Stimulated activated CD8-positive, alpha-beta memory T cell treated with anti-CD3 and anti-CD28 coated beads, Interleukin-15, amount 100 ng/mL, for 4 hours (primary cell): ENCODE measurements at regions not wholly inside any gene's neighbourhood (a gene's known extent, or its start where the extent isn't known, plus 50 kb on each side); places are given as distances from the start of the nearest gene placed in this dataset.

ENCODE experiments used
- DNase-seq, 2 donors: peaks; one replicate each; pipeline ENCODE4 v3.0.0-alpha.2; 2020; ENCODE audit warnings: low read depth in 2 of 2

GRCh38 chr9:81193362-81194339, 495.7 kb downstream of the TLE1 start:
- no peak for DNase-seq

GRCh38 chr9:81191222-81191621, 498.1 kb downstream of the TLE1 start:
- no peak for DNase-seq

- no peak for DNase-seq
Measured at GRCh38 chr9:81190659-81191058, 498.7 kb downstream of the TLE1 start.

GRCh38 chr9:81183761-81184160, 505.6 kb downstream of the TLE1 start:
- no peak for DNase-seq

GRCh38 chr9:81182431-81182830, 506.9 kb downstream of the TLE1 start:
- DNase-seq: no peak

- no peak for DNase-seq
Measured at GRCh38 chr9:81174023-81174422, 515.3 kb downstream of the TLE1 start.

- DNase-seq: no peak
Measured at GRCh38 chr9:81171689-81172088, 517.7 kb downstream of the TLE1 start.

GRCh38 chr9:81162361-81162760, 527.0 kb downstream of the TLE1 start:
- no peak for DNase-seq

GRCh38 chr9:81156381-81156780, 533.0 kb downstream of the TLE1 start:
- DNase-seq: no peak

- DNase-seq: no peak
Measured at GRCh38 chr9:81150016-81150625, 539.2 kb downstream of the TLE1 start.

GRCh38 chr9:81146684-81147337, 542.5 kb downstream of the TLE1 start:
- DNase-seq: no peak

GRCh38 chr9:81146241-81146640, 543.1 kb downstream of the TLE1 start:
- DNase-seq: no peak

- no peak for DNase-seq
Measured at GRCh38 chr9:81145331-81145963, 543.9 kb downstream of the TLE1 start.

- no peak for DNase-seq
Measured at GRCh38 chr9:81141961-81142360, 547.4 kb downstream of the TLE1 start.

GRCh38 chr9:81137976-81138568, 551.3 kb downstream of the TLE1 start:
- no peak for DNase-seq

GRCh38 chr9:81132796-81133195, 556.6 kb downstream of the TLE1 start:
- DNase-seq: no peak

GRCh38 chr9:81132318-81132717, 557.0 kb downstream of the TLE1 start:
- DNase-seq: no peak

GRCh38 chr9:81128701-81129100, 560.6 kb downstream of the TLE1 start:
- no peak for DNase-seq

- DNase-seq: no peak
Measured at GRCh38 chr9:81125446-81126092, 563.8 kb downstream of the TLE1 start.

GRCh38 chr9:81123526-81123925, 565.8 kb downstream of the TLE1 start:
- DNase-seq: no peak

GRCh38 chr9:81122749-81123148, 566.6 kb downstream of the TLE1 start:
- no peak for DNase-seq
